Astrocyte (in vitro differentiated cells and primary cell): ENCODE measurements at regions not wholly inside any gene's neighbourhood (a gene's known extent, or its start where the extent isn't known, plus 50 kb on each side); places are given as distances from the start of the nearest gene placed in this dataset.

Source experiments
- EZH2 ChIP-seq: IDR thresholded peaks from 2 replicates; pipeline ENCODE4 v1.6.1; 2012; ENCODE audit warnings: mild to moderate bottlenecking, low read length, inconsistent platforms; ENCODE audit not compliant: insufficient read depth
- TF ChIP-seq, protein P1 (sequence below): IDR thresholded peaks from 2 replicates; pipeline ENCODE4 v1.5.1; 2011; ENCODE audit warnings: low read depth, mild to moderate bottlenecking, inconsistent platforms, low read length, moderate library complexity; ENCODE audit not compliant: insufficient read depth

GRCh38 chr18:60112369-60112768 lies 212.6 kb downstream of the PMAIP1 start:
- TF ChIP-seq EZH2: no peak
- TF ChIP-seq, protein P1, sequence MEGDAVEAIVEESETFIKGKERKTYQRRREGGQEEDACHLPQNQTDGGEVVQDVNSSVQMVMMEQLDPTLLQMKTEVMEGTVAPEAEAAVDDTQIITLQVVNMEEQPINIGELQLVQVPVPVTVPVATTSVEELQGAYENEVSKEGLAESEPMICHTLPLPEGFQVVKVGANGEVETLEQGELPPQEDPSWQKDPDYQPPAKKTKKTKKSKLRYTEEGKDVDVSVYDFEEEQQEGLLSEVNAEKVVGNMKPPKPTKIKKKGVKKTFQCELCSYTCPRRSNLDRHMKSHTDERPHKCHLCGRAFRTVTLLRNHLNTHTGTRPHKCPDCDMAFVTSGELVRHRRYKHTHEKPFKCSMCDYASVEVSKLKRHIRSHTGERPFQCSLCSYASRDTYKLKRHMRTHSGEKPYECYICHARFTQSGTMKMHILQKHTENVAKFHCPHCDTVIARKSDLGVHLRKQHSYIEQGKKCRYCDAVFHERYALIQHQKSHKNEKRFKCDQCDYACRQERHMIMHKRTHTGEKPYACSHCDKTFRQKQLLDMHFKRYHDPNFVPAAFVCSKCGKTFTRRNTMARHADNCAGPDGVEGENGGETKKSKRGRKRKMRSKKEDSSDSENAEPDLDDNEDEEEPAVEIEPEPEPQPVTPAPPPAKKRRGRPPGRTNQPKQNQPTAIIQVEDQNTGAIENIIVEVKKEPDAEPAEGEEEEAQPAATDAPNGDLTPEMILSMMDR: no peak
